ENCODE measurements at regions not wholly inside any gene's neighbourhood (a gene's known extent, or its start where the extent isn't known, plus 50 kb on each side); places are given as distances from the start of the nearest gene placed in this dataset.

DNA sequence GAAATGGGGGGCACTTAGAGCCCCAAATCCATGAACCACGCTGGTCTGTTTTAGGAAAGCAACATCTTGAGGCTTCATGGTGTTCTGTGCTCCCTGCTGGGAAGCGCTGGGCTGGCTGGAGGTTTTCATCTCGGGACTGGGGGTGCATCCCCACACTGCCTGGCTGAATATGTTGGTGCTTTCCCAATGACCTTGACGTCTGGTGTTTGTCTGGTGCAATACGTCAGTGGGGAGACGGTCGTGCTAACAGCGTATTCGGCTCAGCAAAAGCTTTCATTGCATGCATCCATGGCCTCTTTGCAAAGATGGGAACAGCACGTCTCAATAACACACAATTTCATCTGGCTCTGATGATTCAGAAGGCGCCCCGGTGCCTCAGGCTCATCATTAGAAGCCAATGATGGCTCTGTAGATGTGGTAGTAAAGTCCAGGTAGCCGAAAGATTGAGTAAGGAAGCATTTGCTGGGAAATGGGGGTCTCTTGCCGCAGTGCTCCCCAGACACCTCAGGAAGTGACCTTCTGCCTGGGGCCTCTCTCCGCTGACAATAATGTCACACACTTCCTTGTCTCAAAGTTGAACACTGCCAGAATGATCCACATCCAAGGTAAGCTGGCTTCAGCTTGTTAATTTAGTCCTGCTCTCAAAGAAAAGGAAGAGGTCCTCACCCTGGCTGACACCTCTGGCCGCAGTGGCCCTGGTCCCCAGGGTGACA lies 97.7 kb downstream of the ING1 start:
- TF ChIP-seq, protein P1, sequence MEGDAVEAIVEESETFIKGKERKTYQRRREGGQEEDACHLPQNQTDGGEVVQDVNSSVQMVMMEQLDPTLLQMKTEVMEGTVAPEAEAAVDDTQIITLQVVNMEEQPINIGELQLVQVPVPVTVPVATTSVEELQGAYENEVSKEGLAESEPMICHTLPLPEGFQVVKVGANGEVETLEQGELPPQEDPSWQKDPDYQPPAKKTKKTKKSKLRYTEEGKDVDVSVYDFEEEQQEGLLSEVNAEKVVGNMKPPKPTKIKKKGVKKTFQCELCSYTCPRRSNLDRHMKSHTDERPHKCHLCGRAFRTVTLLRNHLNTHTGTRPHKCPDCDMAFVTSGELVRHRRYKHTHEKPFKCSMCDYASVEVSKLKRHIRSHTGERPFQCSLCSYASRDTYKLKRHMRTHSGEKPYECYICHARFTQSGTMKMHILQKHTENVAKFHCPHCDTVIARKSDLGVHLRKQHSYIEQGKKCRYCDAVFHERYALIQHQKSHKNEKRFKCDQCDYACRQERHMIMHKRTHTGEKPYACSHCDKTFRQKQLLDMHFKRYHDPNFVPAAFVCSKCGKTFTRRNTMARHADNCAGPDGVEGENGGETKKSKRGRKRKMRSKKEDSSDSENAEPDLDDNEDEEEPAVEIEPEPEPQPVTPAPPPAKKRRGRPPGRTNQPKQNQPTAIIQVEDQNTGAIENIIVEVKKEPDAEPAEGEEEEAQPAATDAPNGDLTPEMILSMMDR (conservative IDR thresholded peaks at IDR 0.05; ENCODE audit: low read length) = no peak
- TF ChIP-seq EZH2phosphoT487 (IDR thresholded peaks at IDR 0.05; ENCODE audit: borderline replicate concordance, low read depth, low read length) = no peak
